K562 (cell line): ENCODE measurements at regions not wholly inside any gene's neighbourhood (a gene's known extent, or its start where the extent isn't known, plus 50 kb on each side); places are given as distances from the start of the nearest gene placed in this dataset.

ENCODE experiments used
- ATAC-seq: fragments of 200-7000 bp; cut with Tn5 transposase; 3 replicates; pipeline ENCODE4 v1.9.1; 2020; ENCODE audit warnings: moderate library complexity
- BruUV-seq: library from RNA; stranded (reverse); fragments of 400-500 nt; replicated peaks from 2 replicates; lab custom pipeline; 2021; lab: Mats Ljungman, UMichigan
- CTCF ChIA-PET: fragments of 300-600 bp; formaldehyde crosslinking; extraction: SDS; loops from one replicate; lab custom pipeline; 2021; ENCODE audit warnings: low intra/inter-chr PET ratio; lab: Yijun Ruan, JAX
- POLR2A ChIA-PET: fragments of 300-600, 350-650 bp; sonication (Branson Sonifier 250); formaldehyde crosslinking; extraction: SDS; loops from one replicate; lab custom pipeline; 2021; ENCODE audit warnings: antibody characterized with exemption, inconsistent platforms; lab: Yijun Ruan, JAX
- DNase-seq, 4 experiments: peaks; one replicate each; pipeline versions ENCODE4 v3.0.0 to v3.0.0-alpha.2; 2011 to 2018; ENCODE audit warnings: low spot score in 3 of 4, mixed read lengths in 3 of 4; ENCODE audit errors: extremely low read depth in 1 of 4
- FAIRE-seq: peaks from 2 replicates; lab custom pipeline; 2011; peaks lifted over from hg19 to GRCh38; lab: Jason Lieb, UNC
- H2AFZ ChIP-seq: 2 replicates; pipeline ENCODE4 v1.6.0; 2011; ENCODE audit warnings: low read depth, low read length, control low read depth, inconsistent platforms
- H3K27ac ChIP-seq: fragments of 200-600 bp; 3 replicates; pipeline ENCODE4 v1.8.0; 2011; ENCODE audit warnings: low read depth, mild to moderate bottlenecking, control low read depth, inconsistent platforms, low read length, moderate library complexity, mixed read lengths; ENCODE audit errors: extremely low read depth
- H3K27me3 ChIP-seq, 2 experiments: fragments of 300-600 bp in 1 of 2; 2 replicates in 1 of 2; 3 replicates in 1 of 2; pipeline versions ENCODE4 v1.6.0 to v1.8.0; 2011; ENCODE audit warnings: inconsistent platforms in 2 of 2, low read length in 2 of 2, mild to moderate bottlenecking in 1 of 2, mixed read lengths in 1 of 2, moderate library complexity in 1 of 2; ENCODE audit not compliant: control insufficient read depth in 2 of 2, insufficient read depth in 2 of 2
- H3K36me3 ChIP-seq: fragments of 300-600 bp; 3 replicates; pipeline ENCODE4 v1.8.0; 2011; ENCODE audit warnings: mild to moderate bottlenecking, low read length, inconsistent platforms; ENCODE audit not compliant: control insufficient read depth, insufficient read depth
- H3K4me1 ChIP-seq, 2 experiments: fragments of 200-600 bp in 1 of 2; replicated peaks in 1 of 2; 2 replicates in 1 of 2; 3 replicates in 1 of 2; pipeline versions ENCODE4 v1.5.1 to v1.8.0; 2011; ENCODE audit warnings: inconsistent platforms in 2 of 2, low read length in 2 of 2, mild to moderate bottlenecking in 1 of 2, mixed read lengths in 1 of 2, moderate library complexity in 1 of 2; ENCODE audit not compliant: control insufficient read depth in 2 of 2, insufficient read depth in 2 of 2
- H3K4me2 ChIP-seq: 2 replicates; pipeline ENCODE4 v1.6.1; 2011; ENCODE audit warnings: low read length, control low read depth, inconsistent platforms, mixed read lengths; ENCODE audit not compliant: insufficient read depth
- H3K4me3 ChIP-seq: fragments of 200-600 bp; sonication (generic), shearing (Covaris generic); 2 replicates; pipeline ENCODE4 v1.5.1; 2016; ENCODE audit warnings: control low read depth, inconsistent platforms
- H3K79me2 ChIP-seq: fragments of 200-600 bp; 3 replicates; pipeline ENCODE4 v1.8.0; 2011; ENCODE audit warnings: low read length, inconsistent platforms; ENCODE audit not compliant: control insufficient read depth, insufficient read depth
- H3K9ac ChIP-seq, 2 experiments: 2 replicates each; pipeline versions ENCODE4 v1.6.0 to v1.6.1; 2011; ENCODE audit warnings: low read depth in 2 of 2, low read length in 2 of 2, control low read depth in 1 of 2, inconsistent platforms in 1 of 2, mild to moderate bottlenecking in 1 of 2, mixed read lengths in 1 of 2; ENCODE audit not compliant: insufficient read depth in 1 of 2
- H3K9me1 ChIP-seq: one replicate; pipeline ENCODE4 v1.6.0; 2011; ENCODE audit warnings: inconsistent platforms, mild to moderate bottlenecking, low read length, moderate library complexity; ENCODE audit not compliant: control insufficient read depth, insufficient read depth
- H3K9me3 ChIP-seq: replicated peaks from 2 replicates; pipeline ENCODE4 v1.5.1; 2011; ENCODE audit warnings: low read depth, low read length, inconsistent platforms; ENCODE audit not compliant: control insufficient read depth, insufficient read depth
- H4K20me1 ChIP-seq: replicated peaks from 2 replicates; pipeline ENCODE4 v1.6.1; 2011; ENCODE audit warnings: low read length, inconsistent platforms, mixed read lengths; ENCODE audit not compliant: control insufficient read depth, insufficient read depth
- BCOR ChIP-seq: fragments of 450-650 bp; IDR thresholded peaks from 2 replicates; pipeline ENCODE4 v1.6.1; 2016
- GTF2F1 ChIP-seq: IDR thresholded peaks from 2 replicates; pipeline ENCODE4 v1.6.1; 2011; ENCODE audit warnings: low read depth, low read length, improper control_type of control experiment
- KDM1A ChIP-seq, 2 experiments: fragments of 450-650 bp; IDR thresholded peaks; 2 replicates each; pipeline ENCODE4 v1.6.1; 2016; ENCODE audit warnings: mild to moderate bottlenecking in 2 of 2
- NELFE ChIP-seq: IDR thresholded peaks from 2 replicates; pipeline ENCODE4 v1.6.1; 2011; ENCODE audit warnings: mild to moderate bottlenecking; ENCODE audit not compliant: insufficient read depth, insufficient read length
- NFIC ChIP-seq: fragments of 450-650 bp; IDR thresholded peaks from 2 replicates; pipeline ENCODE4 v1.6.1; 2017; ENCODE audit warnings: mild to moderate bottlenecking, inconsistent platforms
- NFIX ChIP-seq: fragments of 250-450 bp; sonication (Bioruptor Pico); IDR thresholded peaks from 2 replicates; pipeline ENCODE4 v1.4.0; 2020; ENCODE audit warnings: low read depth, mild to moderate bottlenecking, moderate library complexity
- RBM25 ChIP-seq: fragments of 200-400 bp; formaldehyde crosslinking; IDR thresholded peaks from 2 replicates; pipeline ENCODE4 v1.6.1; 2018; ENCODE audit warnings: low read length, low read depth, moderate library complexity; ENCODE audit not compliant: severe bottlenecking
- STAT5B ChIP-seq: fragments of 250-450 bp; sonication (Bioruptor Pico); IDR thresholded peaks from 2 replicates; pipeline ENCODE4 v1.8.0; 2021; ENCODE audit warnings: mild to moderate bottlenecking, inconsistent platforms
- U2AF2 ChIP-seq: fragments of 200-400 bp; formaldehyde crosslinking; optimal IDR thresholded peaks from 2 replicates; pipeline ENCODE3; 2017; ENCODE audit warnings: low read depth, mild to moderate bottlenecking, low read length
- ZBTB8A ChIP-seq: fragments of 450-650 bp; IDR thresholded peaks from 2 replicates; pipeline ENCODE4 v1.6.1; 2018; ENCODE audit warnings: mild to moderate bottlenecking, moderate library complexity; ENCODE audit not compliant: partially characterized antibody
- ZFP36 ChIP-seq: fragments of 150-350 bp; IDR thresholded peaks from 2 replicates; pipeline ENCODE4 v1.6.1; 2018; ENCODE audit warnings: low read length, low read depth; ENCODE audit not compliant: partially characterized antibody
- ZNF121 ChIP-seq: sonication (generic); formaldehyde crosslinking; conservative IDR thresholded peaks from 2 replicates; pipeline ENCODE4 v1.8.0; 2022; ENCODE audit warnings: missing genetic modification reagents
- ZNF184 ChIP-seq: sonication (generic); formaldehyde crosslinking; IDR thresholded peaks from 2 replicates; pipeline ENCODE4 v1.5.0; 2020; ENCODE audit warnings: missing genetic modification reagents
- WGBS: fragments of 100-300 bp; shearing (Covaris generic); methylation state at CpG from one replicate; pipeline ENCODE4 v1.1.6; 2016; ENCODE audit warnings: low coverage, mixed read lengths; ENCODE audit not compliant: insufficient coverage; ENCODE audit errors: missing lambda C conversion rate; 5-methylcytosine and 5-hydroxymethylcytosine counted together
- in situ Hi-C: fragments of 300-500 bp; cut with MboI; formaldehyde crosslinking; loops from 4 replicates; pipeline ENCODE4 v1.15.0; 2018; ENCODE audit warnings: inconsistent platforms, mixed read lengths
- intact Hi-C: fragments of 100-400 bp; cut with micrococcal nuclease; formaldehyde crosslinking; loops from 2 replicates; pipeline ENCODE4 v1.14.2; 2022
- TF ChIP-seq, protein P1 (sequence below): sonication (generic); formaldehyde crosslinking; IDR thresholded peaks from 2 replicates; pipeline ENCODE4 v1.8.1; 2023; ENCODE audit warnings: mild to moderate bottlenecking, missing genetic modification reagents
- TF ChIP-seq, protein P2 (sequence below), 3 experiments: fragments of 200-800 bp in 1 of 3; fragments of 250-450 bp in 1 of 3; fragments of 450-650 bp in 1 of 3; sonication (Bioruptor Pico) in 1 of 3; sonication (Bioruptor generic) in 1 of 3; formaldehyde crosslinking in 1 of 3; IDR thresholded peaks; 2 replicates each; pipeline versions ENCODE4 v1.6.1 to v1.8.0; 2016 to 2022; ENCODE audit warnings: mild to moderate bottlenecking in 2 of 3, missing genetic modification characterization in 2 of 3, missing compliant biosample characterization in 1 of 3, moderate library complexity in 1 of 3

DNA sequence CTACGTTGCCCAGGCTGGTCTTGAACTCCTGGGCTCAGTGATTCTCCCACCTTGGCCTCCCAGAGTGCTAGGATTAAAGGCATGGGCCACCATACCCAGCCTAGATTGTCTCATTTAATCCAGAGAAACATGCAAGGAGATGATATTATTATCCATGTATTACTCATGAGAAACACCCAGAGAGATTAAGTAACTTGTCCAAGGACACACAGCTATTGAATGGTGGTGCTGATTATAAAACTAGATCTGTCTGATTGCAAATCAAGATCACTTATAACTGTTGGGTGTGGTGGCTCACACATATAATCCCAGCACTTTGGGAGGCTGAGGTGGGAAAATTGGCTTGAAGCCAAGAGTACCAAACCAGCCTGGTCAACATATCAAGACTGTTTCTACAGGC is 94.4 kb upstream of the ZNF217 start:
- BruUV-seq, result no TSS peak
- no peak overlapping the region for H3K4me3 ChIP-seq
- CTCF ChIA-PET, result no interaction called here
- H3K9me1 ChIP-seq, result no peaks in the 10 kb centered on the region
- H3K9ac ChIP-seq, result no peak overlapping the region
- H3K27me3 ChIP-seq, result no peaks in the 10 kb centered on the region
- no peaks in the 10 kb centered on the region for H3K36me3 ChIP-seq
- WGBS, result 100% methylated on average over 1 of the region's 1 CpG
- H4K20me1 ChIP-seq, result no peaks in the 10 kb centered on the region
- no peak overlapping the region for H3K27ac ChIP-seq
- in situ Hi-C loops, result no loop called here
- FAIRE-seq (no peak), ATAC-seq (no peak), DNase-seq (no peak)
- POLR2A ChIA-PET, result no interaction called here
- no peak overlapping the region for H2AFZ ChIP-seq
- H3K4me2 ChIP-seq, result no peak overlapping the region
- H3K9me3 ChIP-seq, result no peaks in the 10 kb centered on the region
- intact Hi-C loops, result no loop called here
- TF ChIP-seq, protein P1, sequence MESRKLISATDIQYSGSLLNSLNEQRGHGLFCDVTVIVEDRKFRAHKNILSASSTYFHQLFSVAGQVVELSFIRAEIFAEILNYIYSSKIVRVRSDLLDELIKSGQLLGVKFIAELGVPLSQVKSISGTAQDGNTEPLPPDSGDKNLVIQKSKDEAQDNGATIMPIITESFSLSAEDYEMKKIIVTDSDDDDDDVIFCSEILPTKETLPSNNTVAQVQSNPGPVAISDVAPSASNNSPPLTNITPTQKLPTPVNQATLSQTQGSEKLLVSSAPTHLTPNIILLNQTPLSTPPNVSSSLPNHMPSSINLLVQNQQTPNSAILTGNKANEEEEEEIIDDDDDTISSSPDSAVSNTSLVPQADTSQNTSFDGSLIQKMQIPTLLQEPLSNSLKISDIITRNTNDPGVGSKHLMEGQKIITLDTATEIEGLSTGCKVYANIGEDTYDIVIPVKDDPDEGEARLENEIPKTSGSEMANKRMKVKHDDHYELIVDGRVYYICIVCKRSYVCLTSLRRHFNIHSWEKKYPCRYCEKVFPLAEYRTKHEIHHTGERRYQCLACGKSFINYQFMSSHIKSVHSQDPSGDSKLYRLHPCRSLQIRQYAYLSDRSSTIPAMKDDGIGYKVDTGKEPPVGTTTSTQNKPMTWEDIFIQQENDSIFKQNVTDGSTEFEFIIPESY (CRISPR knock-in tag), result peak; percentile 43; the same call in 1 of the 2 replicates
- TF ChIP-seq KDM1A (IDR thresholded peaks at IDR 0.05) (peak in 1 of 2 experiments; percentile 51; a peak in 1 of 4 replicates), NFIX (peak; percentile 76), ZNF121 (peak; percentile 95), ZBTB8A (no peak), RBM25 (peak; percentile 85), NELFE (no peak), U2AF2 (no peak), NFIC (peak; percentile 97), ZNF184 (CRISPR knock-in tag) (no peak), STAT5B (CRISPR knock-in tag) (no peak), BCOR (peak; percentile 82), GTF2F1 (no peak), ZFP36 (peak; percentile 28)
- TF ChIP-seq, protein P2, sequence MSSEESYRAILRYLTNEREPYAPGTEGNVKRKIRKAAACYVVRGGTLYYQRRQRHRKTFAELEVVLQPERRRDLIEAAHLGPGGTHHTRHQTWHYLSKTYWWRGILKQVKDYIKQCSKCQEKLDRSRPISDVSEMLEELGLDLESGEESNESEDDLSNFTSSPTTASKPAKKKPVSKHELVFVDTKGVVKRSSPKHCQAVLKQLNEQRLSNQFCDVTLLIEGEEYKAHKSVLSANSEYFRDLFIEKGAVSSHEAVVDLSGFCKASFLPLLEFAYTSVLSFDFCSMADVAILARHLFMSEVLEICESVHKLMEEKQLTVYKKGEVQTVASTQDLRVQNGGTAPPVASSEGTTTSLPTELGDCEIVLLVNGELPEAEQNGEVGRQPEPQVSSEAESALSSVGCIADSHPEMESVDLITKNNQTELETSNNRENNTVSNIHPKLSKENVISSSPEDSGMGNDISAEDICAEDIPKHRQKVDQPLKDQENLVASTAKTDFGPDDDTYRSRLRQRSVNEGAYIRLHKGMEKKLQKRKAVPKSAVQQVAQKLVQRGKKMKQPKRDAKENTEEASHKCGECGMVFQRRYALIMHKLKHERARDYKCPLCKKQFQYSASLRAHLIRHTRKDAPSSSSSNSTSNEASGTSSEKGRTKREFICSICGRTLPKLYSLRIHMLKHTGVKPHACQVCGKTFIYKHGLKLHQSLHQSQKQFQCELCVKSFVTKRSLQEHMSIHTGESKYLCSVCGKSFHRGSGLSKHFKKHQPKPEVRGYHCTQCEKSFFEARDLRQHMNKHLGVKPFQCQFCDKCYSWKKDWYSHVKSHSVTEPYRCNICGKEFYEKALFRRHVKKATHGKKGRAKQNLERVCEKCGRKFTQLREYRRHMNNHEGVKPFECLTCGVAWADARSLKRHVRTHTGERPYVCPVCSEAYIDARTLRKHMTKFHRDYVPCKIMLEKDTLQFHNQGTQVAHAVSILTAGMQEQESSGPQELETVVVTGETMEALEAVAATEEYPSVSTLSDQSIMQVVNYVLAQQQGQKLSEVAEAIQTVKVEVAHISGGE (CRISPR knock-in tag; IDR thresholded peaks at IDR 0.05), result peak in 1 of 3 experiments; percentile 94; a peak in 2 of 6 replicates
- H3K4me1 ChIP-seq, result peaks cover 4 to 13% of the 10 kb centered on the region in 2 experiments
- H3K79me2 ChIP-seq, result no peaks in the 10 kb centered on the region
